Pancreas (tissue), 10 donors: ENCODE measurements at regions not wholly inside any gene's neighbourhood (a gene's known extent, or its start where the extent isn't known, plus 50 kb on each side); places are given as distances from the start of the nearest gene placed in this dataset.

Experiments used
- ATAC-seq, 4 donors: fragments of 200-7000 bp; cut with Tn5 transposase; one replicate each; pipeline versions ENCODE4 v1.8.0 to v1.9.1; 2020; ENCODE audit warnings: mild to moderate bottlenecking in 4 of 4, moderate library complexity in 4 of 4
- DNase-seq, 6 donors: peaks; one replicate each; pipeline ENCODE4 v3.0.0-alpha.2; 2020
- FAIRE-seq: peaks from 2 replicates; lab custom pipeline; 2012; peaks lifted over from hg19 to GRCh38; lab: Jason Lieb, UNC
- H3K27ac ChIP-seq, 4 donors: fragments of 200-600 bp; sonication (generic); 1 replicate in 3 of 4; 2 replicates in 1 of 4; pipeline versions ENCODE4 v1.5.0 to v1.8.0; 2020
- H3K27me3 ChIP-seq, 4 donors: fragments of 200-600 bp; one replicate each; pipeline ENCODE4 v1.8.0; 2021
- H3K36me3 ChIP-seq, 3 donors: fragments of 200-600 bp; sonication (generic) in 1 of 3; one replicate each; pipeline versions ENCODE4 v1.5.0 to v1.8.0; 2020 to 2021
- H3K4me1 ChIP-seq, 3 donors: fragments of 200-600 bp; one replicate each; pipeline ENCODE4 v1.8.0; 2021
- H3K4me3 ChIP-seq, 4 donors: fragments of 200-600 bp; sonication (generic) in 2 of 4; one replicate each; pipeline versions ENCODE4 v1.5.0 to v1.8.0; 2020 to 2021
- H3K9me3 ChIP-seq, 4 donors: fragments of 200-600 bp; one replicate each; pipeline ENCODE4 v1.8.0; 2021
- WGBS, 2 donors: extraction: QIAGEN DNeasy Blood & Tissue Kit; methylation state at CpG; one replicate each; pipeline ENCODE4 v1.1.7; 2013; 5-methylcytosine and 5-hydroxymethylcytosine counted together
- intact Hi-C, 3 donors: fragments of 100-400 bp; cut with DNase I; formaldehyde crosslinking; loops; one replicate each; pipeline versions ENCODE4 v1.11.1 to v1.14.2; 2022
- TF ChIP-seq, protein P1 (sequence below), 4 donors: fragments of 200-600 bp; sonication (generic) in 3 of 4; IDR thresholded peaks; one replicate each; pipeline versions ENCODE4 v1.5.0 to v1.8.0; 2021; ENCODE audit warnings: antibody characterized with exemption in 4 of 4
- donor health status: healthy with polysubstance abuse.
- donor health status: DM: no; HTN: no; CAD: no; lungs with moderate emphysema.
- donor health status: DM: no; HTN: no; CAD: no.
- donor health status: control.
- donor health status: control.
- donor health status: Bipolar disorder and iron deficiency.
- donor health status: DM: yes; HTN: yes; CAD: no.
- donor health status: DM: no; HTN: no; CAD: no.
- donor health status: DM: no; HTN: no; CAD: no.
- donor health status: DM: yes; HTN: yes; CAD: no.

DNA sequence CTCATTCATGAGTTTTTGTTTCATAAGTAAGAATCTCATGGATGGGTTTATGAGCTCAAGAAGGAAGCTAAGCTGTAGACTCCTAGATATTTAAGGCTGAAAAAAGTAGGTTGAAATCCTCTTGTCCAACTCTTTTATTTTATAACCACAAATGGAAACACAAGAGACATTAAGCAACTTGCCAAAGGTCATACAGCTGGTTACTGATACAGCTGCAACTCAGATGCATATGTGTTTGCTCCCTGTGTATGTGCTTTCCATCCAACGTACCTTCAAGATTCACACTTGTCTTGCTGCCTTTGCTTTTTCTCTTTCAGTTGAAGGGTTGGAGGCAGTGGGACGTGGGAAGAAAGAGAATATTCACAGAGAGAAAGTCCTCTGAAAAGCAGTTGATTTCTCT is 153.5 kb upstream of the STMND1 start:
- WGBS, 2 donors = 65 to 81% methylated on average over 2 of the region's 2 CpGs
- intact Hi-C loops = no loop called here
- DNase-seq (no peak), ATAC-seq (no peak), FAIRE-seq (no peak)
- TF ChIP-seq, protein P1, sequence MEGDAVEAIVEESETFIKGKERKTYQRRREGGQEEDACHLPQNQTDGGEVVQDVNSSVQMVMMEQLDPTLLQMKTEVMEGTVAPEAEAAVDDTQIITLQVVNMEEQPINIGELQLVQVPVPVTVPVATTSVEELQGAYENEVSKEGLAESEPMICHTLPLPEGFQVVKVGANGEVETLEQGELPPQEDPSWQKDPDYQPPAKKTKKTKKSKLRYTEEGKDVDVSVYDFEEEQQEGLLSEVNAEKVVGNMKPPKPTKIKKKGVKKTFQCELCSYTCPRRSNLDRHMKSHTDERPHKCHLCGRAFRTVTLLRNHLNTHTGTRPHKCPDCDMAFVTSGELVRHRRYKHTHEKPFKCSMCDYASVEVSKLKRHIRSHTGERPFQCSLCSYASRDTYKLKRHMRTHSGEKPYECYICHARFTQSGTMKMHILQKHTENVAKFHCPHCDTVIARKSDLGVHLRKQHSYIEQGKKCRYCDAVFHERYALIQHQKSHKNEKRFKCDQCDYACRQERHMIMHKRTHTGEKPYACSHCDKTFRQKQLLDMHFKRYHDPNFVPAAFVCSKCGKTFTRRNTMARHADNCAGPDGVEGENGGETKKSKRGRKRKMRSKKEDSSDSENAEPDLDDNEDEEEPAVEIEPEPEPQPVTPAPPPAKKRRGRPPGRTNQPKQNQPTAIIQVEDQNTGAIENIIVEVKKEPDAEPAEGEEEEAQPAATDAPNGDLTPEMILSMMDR (IDR thresholded peaks at IDR 0.05) = no peak
- H3K9me3 ChIP-seq = no peaks in the 10 kb centered on the region
- H3K27ac ChIP-seq = no peak overlapping the region
- no peaks in the 10 kb centered on the region for H3K36me3 ChIP-seq
- no peaks in the 10 kb centered on the region for H3K27me3 ChIP-seq
- no peak overlapping the region for H3K4me3 ChIP-seq
- H3K4me1 ChIP-seq = no peaks in the 10 kb centered on the region

DNA sequence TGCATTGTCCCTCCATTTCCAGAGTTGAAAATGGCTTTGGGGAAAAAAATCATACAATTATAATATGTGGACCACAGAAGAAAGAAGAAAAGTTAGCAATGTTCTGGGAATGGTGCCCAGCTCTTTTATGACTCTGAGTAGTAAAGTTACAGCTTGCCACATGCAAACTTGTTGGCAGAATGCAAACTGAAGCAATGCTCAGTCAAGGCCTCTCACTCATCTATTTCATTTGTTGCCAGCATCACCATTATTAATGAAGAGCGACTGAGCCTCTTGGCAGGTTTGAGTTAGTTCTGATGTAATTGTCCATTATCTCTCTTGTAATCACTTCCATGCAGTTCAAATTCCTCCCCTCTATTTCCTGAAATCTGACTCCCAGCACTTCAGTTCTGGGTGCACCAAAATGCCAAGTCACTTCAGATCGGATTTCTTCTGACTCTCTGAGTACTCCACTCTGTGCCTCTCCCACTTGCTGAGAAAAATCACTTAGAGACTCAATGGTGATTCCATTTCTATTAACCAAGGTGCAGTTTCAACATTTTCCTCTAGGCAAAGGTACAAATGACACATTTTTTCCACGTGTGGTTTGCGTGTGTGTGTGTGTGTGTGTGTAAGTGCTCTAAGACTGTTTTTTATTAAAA is 154.4 kb upstream of the STMND1 start:
- DNase-seq (peak in 1 of 6 donors; percentile 25), ATAC-seq (peak; percentile 74 to 91 (median 80)), FAIRE-seq (no peak)
- H3K36me3 ChIP-seq = no peaks in the 10 kb centered on the region
- H3K27me3 ChIP-seq = no peaks in the 10 kb centered on the region
- intact Hi-C loops = no loop called here
- no peak overlapping the region for H3K4me3 ChIP-seq
- no peaks in the 10 kb centered on the region for H3K4me1 ChIP-seq
- TF ChIP-seq, protein P1 (IDR thresholded peaks at IDR 0.05) = no peak
- WGBS, 2 donors = 21 to 25% methylated on average over 4 of the region's 4 CpGs
- no peak overlapping the region for H3K27ac ChIP-seq
- no peaks in the 10 kb centered on the region for H3K9me3 ChIP-seq

DNA sequence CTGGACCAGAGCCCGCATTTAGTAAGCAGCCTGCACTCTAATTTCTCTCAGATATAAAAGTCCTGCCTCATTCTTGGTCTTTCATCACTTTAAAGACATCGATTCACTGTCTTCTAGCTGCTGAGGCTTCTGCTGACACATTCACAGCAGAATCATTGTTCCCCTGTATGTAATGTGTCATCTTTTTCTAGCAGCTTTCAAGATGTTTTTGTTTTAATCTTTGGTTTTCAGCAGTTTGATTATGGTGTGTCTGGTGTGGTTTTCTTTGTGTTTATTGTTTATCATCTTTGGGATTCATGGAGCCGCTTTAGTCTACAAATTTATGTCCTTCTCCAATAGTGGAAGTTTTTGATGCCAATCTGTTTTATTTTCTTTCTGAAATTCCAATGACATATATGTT is 157.3 kb upstream of the STMND1 start:
- H3K9me3 ChIP-seq = no peaks in the 10 kb centered on the region
- DNase-seq = no peak
- H3K36me3 ChIP-seq = no peaks in the 10 kb centered on the region
- intact Hi-C loops = no loop called here
- FAIRE-seq = no peak
- ATAC-seq = no peak
- H3K27ac ChIP-seq = no peak overlapping the region
- TF ChIP-seq, protein P1 (IDR thresholded peaks at IDR 0.05) = no peak
- H3K4me3 ChIP-seq = no peak overlapping the region
- 94 to 99% methylated on average over 3 of the region's 3 CpGs for whole genome bisulfite sequencing, 2 donors
- H3K27me3 ChIP-seq = no peaks in the 10 kb centered on the region
- no peaks in the 10 kb centered on the region for H3K4me1 ChIP-seq

DNA sequence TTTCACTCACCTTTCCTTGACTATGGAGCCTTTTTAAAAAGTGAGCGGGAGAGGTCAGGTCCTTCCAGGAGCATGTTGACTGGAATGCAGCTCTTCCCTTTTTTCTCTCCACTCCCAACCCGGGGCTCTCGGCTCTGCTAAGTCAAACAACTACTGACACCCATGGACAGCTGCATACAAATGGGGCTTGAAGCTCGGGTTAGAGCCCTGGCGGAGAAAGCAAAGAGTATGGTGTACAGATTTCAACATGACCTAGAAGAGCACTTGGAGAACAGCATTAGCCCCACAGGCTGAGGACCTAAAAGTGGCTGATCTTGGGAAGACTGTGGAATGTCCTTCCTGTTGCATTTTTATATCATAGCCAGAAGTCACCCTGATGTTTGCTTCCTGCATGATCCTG is 162.0 kb upstream of the STMND1 start:
- Histone ChIP-seq H3K27me3 (no peaks in the 10 kb centered on the region), H3K4me1 (no peaks in the 10 kb centered on the region), H3K9me3 (no peaks in the 10 kb centered on the region), H3K4me3 (no peak overlapping the region), H3K27ac (no peak overlapping the region), H3K36me3 (no peaks in the 10 kb centered on the region)
- no peak for ATAC-seq
- no peak for DNase-seq
- TF ChIP-seq, protein P1 (IDR thresholded peaks at IDR 0.05) = no peak
- no peak for FAIRE-seq
- WGBS, 2 donors = 51 to 56% methylated on average over 5 of the region's 5 CpGs
- intact Hi-C loops = no loop called here

DNA sequence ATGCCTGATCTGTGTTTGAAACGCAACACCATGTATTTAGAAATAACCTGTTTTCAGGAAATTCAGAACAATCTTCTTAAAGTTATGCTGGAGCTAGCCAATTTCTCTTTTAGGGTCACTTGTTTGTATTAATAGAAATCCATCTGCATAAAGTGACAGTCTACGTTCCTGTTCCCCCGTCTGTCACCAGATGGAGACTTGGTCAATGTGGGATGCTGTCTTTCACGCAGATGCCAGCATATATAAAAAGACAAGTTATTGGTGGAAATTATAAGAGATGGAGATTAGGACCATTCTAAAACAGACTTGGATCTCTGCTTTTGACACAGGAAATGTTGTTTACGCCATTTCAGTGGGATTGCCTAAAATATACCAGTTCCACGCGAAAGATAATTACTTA is 162.5 kb upstream of the STMND1 start:
- Histone ChIP-seq H3K36me3 (no peaks in the 10 kb centered on the region), H3K4me1 (no peaks in the 10 kb centered on the region), H3K27me3 (no peaks in the 10 kb centered on the region), H3K27ac (no peak overlapping the region), H3K4me3 (no peak overlapping the region), H3K9me3 (no peaks in the 10 kb centered on the region)
- FAIRE-seq (no peak), DNase-seq (no peak), ATAC-seq (no peak)
- WGBS, 2 donors = 69 to 77% methylated on average over 7 of the region's 7 CpGs
- intact Hi-C loops = no loop called here
- TF ChIP-seq, protein P1 (IDR thresholded peaks at IDR 0.05) = no peak
